ENCODE measurements at regions not wholly inside any gene's neighbourhood (a gene's known extent, or its start where the extent isn't known, plus 50 kb on each side); places are given as distances from the start of the nearest gene placed in this dataset.

GRCh38 chr10:121101561-121101960 is 250.4 kb downstream of the WDR11 start:
- Histone ChIP-seq H3K4me1 (ENCODE audit: insufficient read depth, low read length) (peaks cover 5% of the 10 kb centered on the region), H3K36me3 (ENCODE audit: insufficient read depth, low read length) (no peaks in the 10 kb centered on the region), H3K4me2 (ENCODE audit: low read length) (no peak overlapping the region), H4K20me1 (ENCODE audit: insufficient read depth, low read length) (no peaks in the 10 kb centered on the region), H2AFZ (ENCODE audit: low read depth, low read length) (no peak overlapping the region), H3K79me2 (ENCODE audit: insufficient read depth, low read length) (no peaks in the 10 kb centered on the region), H3K27ac (ENCODE audit: low read depth, low read length) (no peak overlapping the region), H3K4me3 (ENCODE audit: insufficient read depth, low read depth, low read length) (no peak overlapping the region), H3K9ac (ENCODE audit: low read length) (no peak overlapping the region), H3K27me3 (ENCODE audit: insufficient read depth, low read length) (no peaks in the 10 kb centered on the region), H3K9me3 (ENCODE audit: insufficient read depth, low read depth, low read length) (no peaks in the 10 kb centered on the region)
- H3K4me1 Mint-ChIP-seq (ENCODE audit: low read depth, unreplicated experiment) = peaks cover 14% of the 10 kb centered on the region
- TF ChIP-seq CTCF (IDR thresholded peaks at IDR 0.05; ENCODE audit: insufficient read depth, low read depth, low read length) (no peak), EZH2 (IDR thresholded peaks at IDR 0.05; ENCODE audit: insufficient read depth, low read length) (no peak)
- DNase-seq (ENCODE audit: low read depth) = no peak
- no peaks in the 10 kb centered on the region for H3K9me3 Mint-ChIP-seq (ENCODE audit: unreplicated experiment)
- FAIRE-seq = no peak
- H3K4me3 Mint-ChIP-seq (ENCODE audit: unreplicated experiment) = no peak overlapping the region
- peaks cover 2% of the 10 kb centered on the region for H3K27me3 Mint-ChIP-seq (ENCODE audit: low read depth, unreplicated experiment)
- no peak overlapping the region for H3K27ac Mint-ChIP-seq (ENCODE audit: unreplicated experiment)
- H3K36me3 Mint-ChIP-seq (ENCODE audit: low read depth, unreplicated experiment) = no peaks in the 10 kb centered on the region

- Mint-ChIP-seq H3K4me3 (ENCODE audit: unreplicated experiment) (no peak overlapping the region), H3K9me3 (ENCODE audit: unreplicated experiment) (no peaks in the 10 kb centered on the region), H3K27ac (ENCODE audit: unreplicated experiment) (no peak overlapping the region), H3K4me1 (ENCODE audit: low read depth, unreplicated experiment) (peaks cover 5% of the 10 kb centered on the region), H3K27me3 (ENCODE audit: low read depth, unreplicated experiment) (peaks cover 2% of the 10 kb centered on the region), H3K36me3 (ENCODE audit: low read depth, unreplicated experiment) (no peaks in the 10 kb centered on the region)
- Histone ChIP-seq H3K9me3 (ENCODE audit: insufficient read depth, low read depth, low read length) (no peaks in the 10 kb centered on the region), H3K27me3 (ENCODE audit: insufficient read depth, low read length) (no peaks in the 10 kb centered on the region), H3K36me3 (ENCODE audit: insufficient read depth, low read length) (no peaks in the 10 kb centered on the region), H3K9ac (ENCODE audit: low read length) (no peak overlapping the region), H4K20me1 (ENCODE audit: insufficient read depth, low read length) (no peaks in the 10 kb centered on the region), H3K4me3 (ENCODE audit: insufficient read depth, low read depth, low read length) (no peak overlapping the region), H3K79me2 (ENCODE audit: insufficient read depth, low read length) (no peaks in the 10 kb centered on the region), H3K27ac (ENCODE audit: low read depth, low read length) (no peak overlapping the region), H2AFZ (ENCODE audit: low read depth, low read length) (no peak overlapping the region), H3K4me2 (ENCODE audit: low read length) (no peak overlapping the region), H3K4me1 (ENCODE audit: insufficient read depth, low read length) (no peaks in the 10 kb centered on the region)
- FAIRE-seq = no peak
- no peak for TF ChIP-seq EZH2 (IDR thresholded peaks at IDR 0.05; ENCODE audit: insufficient read depth, low read length)
- no peak for TF ChIP-seq CTCF (IDR thresholded peaks at IDR 0.05; ENCODE audit: insufficient read depth, low read depth, low read length)
- DNase-seq (ENCODE audit: low read depth) = no peak
Measured at GRCh38 chr10:121102706-121103105, 251.5 kb downstream of the WDR11 start.

GRCh38 chr10:121104476-121105111 is 253.4 kb downstream of the WDR11 start:
- H3K36me3 Mint-ChIP-seq (ENCODE audit: low read depth, unreplicated experiment) = no peaks in the 10 kb centered on the region
- Histone ChIP-seq H3K4me3 (ENCODE audit: insufficient read depth, low read depth, low read length) (no peak overlapping the region), H2AFZ (ENCODE audit: low read depth, low read length) (no peak overlapping the region), H3K9me3 (ENCODE audit: insufficient read depth, low read depth, low read length) (no peaks in the 10 kb centered on the region), H3K27me3 (ENCODE audit: insufficient read depth, low read length) (no peaks in the 10 kb centered on the region), H3K9ac (ENCODE audit: low read length) (no peak overlapping the region), H4K20me1 (ENCODE audit: insufficient read depth, low read length) (no peaks in the 10 kb centered on the region), H3K27ac (ENCODE audit: low read depth, low read length) (no peak overlapping the region), H3K4me1 (ENCODE audit: insufficient read depth, low read length) (no peaks in the 10 kb centered on the region), H3K79me2 (ENCODE audit: insufficient read depth, low read length) (no peaks in the 10 kb centered on the region), H3K4me2 (ENCODE audit: low read length) (no peak overlapping the region), H3K36me3 (ENCODE audit: insufficient read depth, low read length) (no peaks in the 10 kb centered on the region)
- H3K27ac Mint-ChIP-seq (ENCODE audit: unreplicated experiment) = no peak overlapping the region
- no peaks in the 10 kb centered on the region for H3K9me3 Mint-ChIP-seq (ENCODE audit: unreplicated experiment)
- peaks cover 2% of the 10 kb centered on the region for H3K27me3 Mint-ChIP-seq (ENCODE audit: low read depth, unreplicated experiment)
- H3K4me3 Mint-ChIP-seq (ENCODE audit: unreplicated experiment) = no peak overlapping the region
- FAIRE-seq = no peak
- DNase-seq (ENCODE audit: low read depth) = no peak
- H3K4me1 Mint-ChIP-seq (ENCODE audit: low read depth, unreplicated experiment) = peaks cover 3% of the 10 kb centered on the region
- TF ChIP-seq CTCF (IDR thresholded peaks at IDR 0.05; ENCODE audit: insufficient read depth, low read depth, low read length) (no peak), EZH2 (IDR thresholded peaks at IDR 0.05; ENCODE audit: insufficient read depth, low read length) (no peak)

Measured in astrocyte (in vitro differentiated cells and primary cell).